DND-41 (cell line): ENCODE measurements at regions not wholly inside any gene's neighbourhood (a gene's known extent, or its start where the extent isn't known, plus 50 kb on each side); places are given as distances from the start of the nearest gene placed in this dataset.

Source experiments
- EZH2 ChIP-seq: IDR thresholded peaks from 3 replicates; pipeline ENCODE4 v1.6.1; 2012; ENCODE audit warnings: borderline replicate concordance, low read depth, mild to moderate bottlenecking, moderate library complexity, low read length, inconsistent platforms; ENCODE audit not compliant: severe bottlenecking
- TF ChIP-seq, protein P1 (sequence below): IDR thresholded peaks from 2 replicates; pipeline ENCODE4 v1.5.1; 2012; ENCODE audit warnings: borderline replicate concordance, low read length, moderate library complexity, mild to moderate bottlenecking; ENCODE audit not compliant: poor library complexity, severe bottlenecking; ENCODE audit errors: extremely low read depth

DNA sequence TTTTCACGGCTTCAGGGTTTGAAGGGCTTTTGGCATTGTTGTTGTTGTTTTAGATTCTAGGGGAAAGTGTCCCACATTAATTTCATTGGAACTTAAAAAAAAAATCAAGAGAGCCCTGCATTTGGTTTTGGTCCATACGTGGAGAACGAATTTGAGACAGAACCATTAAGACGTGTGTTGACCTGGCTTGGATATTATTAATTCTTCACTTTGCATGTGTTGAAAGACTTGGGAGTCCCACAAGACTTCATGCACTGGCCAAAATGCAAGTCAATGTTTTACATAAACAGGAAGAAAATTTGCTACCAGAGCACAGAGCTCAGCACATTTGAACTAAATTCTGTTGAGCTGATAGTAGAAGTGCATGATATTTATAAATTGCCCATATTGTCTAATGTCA is 761.2 kb upstream of the ACVR2A start:
- TF ChIP-seq, protein P1, sequence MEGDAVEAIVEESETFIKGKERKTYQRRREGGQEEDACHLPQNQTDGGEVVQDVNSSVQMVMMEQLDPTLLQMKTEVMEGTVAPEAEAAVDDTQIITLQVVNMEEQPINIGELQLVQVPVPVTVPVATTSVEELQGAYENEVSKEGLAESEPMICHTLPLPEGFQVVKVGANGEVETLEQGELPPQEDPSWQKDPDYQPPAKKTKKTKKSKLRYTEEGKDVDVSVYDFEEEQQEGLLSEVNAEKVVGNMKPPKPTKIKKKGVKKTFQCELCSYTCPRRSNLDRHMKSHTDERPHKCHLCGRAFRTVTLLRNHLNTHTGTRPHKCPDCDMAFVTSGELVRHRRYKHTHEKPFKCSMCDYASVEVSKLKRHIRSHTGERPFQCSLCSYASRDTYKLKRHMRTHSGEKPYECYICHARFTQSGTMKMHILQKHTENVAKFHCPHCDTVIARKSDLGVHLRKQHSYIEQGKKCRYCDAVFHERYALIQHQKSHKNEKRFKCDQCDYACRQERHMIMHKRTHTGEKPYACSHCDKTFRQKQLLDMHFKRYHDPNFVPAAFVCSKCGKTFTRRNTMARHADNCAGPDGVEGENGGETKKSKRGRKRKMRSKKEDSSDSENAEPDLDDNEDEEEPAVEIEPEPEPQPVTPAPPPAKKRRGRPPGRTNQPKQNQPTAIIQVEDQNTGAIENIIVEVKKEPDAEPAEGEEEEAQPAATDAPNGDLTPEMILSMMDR: no peak
- no peak for TF ChIP-seq EZH2
